Stimulated activated CD8-positive, alpha-beta memory T cell treated with anti-CD3 and anti-CD28 coated beads, Interleukin-15, amount 100 ng/mL, for 4 hours (primary cell): ENCODE measurements at regions not wholly inside any gene's neighbourhood (a gene's known extent, or its start where the extent isn't known, plus 50 kb on each side); places are given as distances from the start of the nearest gene placed in this dataset.
"Not testable (repeated sequence)": the region's sequence is repeated elsewhere in the genome, so short reads cannot be mapped to it uniquely, and the experiment has no call there.

Source experiments
- DNase-seq, 2 donors: peaks; one replicate each; pipeline ENCODE4 v3.0.0-alpha.2; 2020; ENCODE audit warnings: low read depth in 2 of 2

GRCh38 chr1:273772-274171 lies 177.7 kb downstream of the OR4F29 start:
- DNase-seq: not testable (repeated sequence)

GRCh38 chr1:267815-268214 lies 183.7 kb downstream of the OR4F29 start:
- DNase-seq: peak; percentile 15 to 46
